AG04449 (cell line): ENCODE measurements at regions not wholly inside any gene's neighbourhood (a gene's known extent, or its start where the extent isn't known, plus 50 kb on each side); places are given as distances from the start of the nearest gene placed in this dataset.

Experiments used
- CTCF ChIA-PET: fragments of 350-600 bp; formaldehyde crosslinking; extraction: SDS; loops from one replicate; lab custom pipeline; 2021; ENCODE audit warnings: antibody characterized with exemption; lab: Yijun Ruan, JAX
- POLR2A ChIA-PET: fragments of 400-600, 350-600 bp; formaldehyde crosslinking; extraction: SDS; loops from one replicate; lab custom pipeline; 2020; ENCODE audit warnings: antibody characterized with exemption, inconsistent platforms; lab: Yijun Ruan, JAX
- DNase-seq: peaks from one replicate; pipeline ENCODE4 v3.0.0-alpha.2; 2010; ENCODE audit warnings: low read depth, low spot score
- H3K4me3 ChIP-seq: 2 replicates; pipeline ENCODE4 v1.5.1; 2011; ENCODE audit warnings: low read depth, mild to moderate bottlenecking, control low read depth, low read length
- TF ChIP-seq, protein P1 (sequence below): IDR thresholded peaks from one replicate; pipeline ENCODE4 v1.5.1; 2011; ENCODE audit warnings: mild to moderate bottlenecking, moderate library complexity, low read length, control low read depth, inconsistent platforms; ENCODE audit not compliant: insufficient read depth; ENCODE audit errors: missing control alignments

DNA sequence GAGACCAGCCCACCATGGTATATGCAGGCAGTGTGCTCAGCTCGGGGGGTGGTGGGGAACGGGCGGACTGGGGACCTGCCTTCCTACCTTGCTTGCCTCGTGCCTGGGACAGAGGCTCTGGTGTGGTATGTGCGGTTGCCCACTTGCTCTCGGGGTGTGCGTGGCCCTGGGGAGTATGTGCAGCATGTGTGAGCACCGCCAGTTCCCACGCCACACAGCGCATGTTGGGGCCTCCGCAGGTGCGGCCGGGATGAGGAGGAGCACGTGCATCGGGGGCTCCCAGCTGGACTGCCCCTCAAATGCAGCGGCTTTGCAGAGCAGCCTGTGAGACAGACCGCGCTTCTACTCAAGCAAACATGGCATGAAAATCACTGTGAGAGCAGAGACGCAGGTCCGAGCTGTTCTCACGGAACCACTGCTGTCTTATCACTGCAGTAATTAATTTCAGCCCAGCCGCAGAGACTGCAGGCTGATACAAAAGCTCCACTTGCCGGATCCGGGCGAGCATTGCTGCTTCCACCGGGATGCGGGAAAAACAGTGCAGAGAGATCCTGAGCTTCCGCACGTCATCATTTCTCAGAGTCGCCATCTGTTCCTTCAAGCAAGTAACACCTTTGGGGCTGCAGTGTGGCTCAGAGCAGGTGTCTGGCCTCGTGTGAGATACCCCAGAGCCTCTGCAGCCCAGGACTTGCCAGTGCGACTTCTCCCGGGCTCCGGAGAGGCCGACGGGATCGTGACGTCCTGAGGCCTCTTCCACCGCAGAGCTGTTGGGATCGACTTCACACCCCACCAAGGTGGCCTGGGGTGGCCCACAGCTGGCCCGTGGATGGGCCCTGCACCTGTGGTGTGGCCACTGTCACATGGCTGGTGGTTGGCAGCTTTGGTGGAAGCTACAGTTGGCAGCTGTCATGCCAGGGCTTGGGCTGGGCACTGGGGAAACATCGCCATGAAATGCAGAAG, 92.6 kb upstream of the ACTRT2 start:
- TF ChIP-seq, protein P1, sequence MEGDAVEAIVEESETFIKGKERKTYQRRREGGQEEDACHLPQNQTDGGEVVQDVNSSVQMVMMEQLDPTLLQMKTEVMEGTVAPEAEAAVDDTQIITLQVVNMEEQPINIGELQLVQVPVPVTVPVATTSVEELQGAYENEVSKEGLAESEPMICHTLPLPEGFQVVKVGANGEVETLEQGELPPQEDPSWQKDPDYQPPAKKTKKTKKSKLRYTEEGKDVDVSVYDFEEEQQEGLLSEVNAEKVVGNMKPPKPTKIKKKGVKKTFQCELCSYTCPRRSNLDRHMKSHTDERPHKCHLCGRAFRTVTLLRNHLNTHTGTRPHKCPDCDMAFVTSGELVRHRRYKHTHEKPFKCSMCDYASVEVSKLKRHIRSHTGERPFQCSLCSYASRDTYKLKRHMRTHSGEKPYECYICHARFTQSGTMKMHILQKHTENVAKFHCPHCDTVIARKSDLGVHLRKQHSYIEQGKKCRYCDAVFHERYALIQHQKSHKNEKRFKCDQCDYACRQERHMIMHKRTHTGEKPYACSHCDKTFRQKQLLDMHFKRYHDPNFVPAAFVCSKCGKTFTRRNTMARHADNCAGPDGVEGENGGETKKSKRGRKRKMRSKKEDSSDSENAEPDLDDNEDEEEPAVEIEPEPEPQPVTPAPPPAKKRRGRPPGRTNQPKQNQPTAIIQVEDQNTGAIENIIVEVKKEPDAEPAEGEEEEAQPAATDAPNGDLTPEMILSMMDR: no peak
- POLR2A ChIA-PET: no interaction called here

DNA sequence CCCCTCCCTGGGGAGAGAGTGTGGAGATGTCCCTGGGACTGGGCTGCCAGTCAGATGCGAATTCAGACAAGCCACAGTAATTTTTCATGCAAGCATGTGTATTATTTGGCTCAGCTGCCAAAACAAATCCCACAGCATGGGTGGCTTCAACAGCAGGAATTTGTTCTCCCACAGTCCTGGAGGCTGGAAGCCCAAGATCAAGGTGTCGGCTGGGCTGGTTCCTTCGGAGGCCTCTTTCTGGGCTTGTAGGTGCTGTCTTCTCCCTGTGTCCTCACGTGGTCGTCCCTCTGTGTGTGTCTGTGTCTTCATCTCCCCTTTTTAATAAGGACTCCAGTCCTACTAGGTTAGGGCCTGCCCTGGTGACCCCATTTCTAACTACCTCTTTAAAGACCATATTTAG, 91.9 kb upstream of the ACTRT2 start:
- TF ChIP-seq, protein P1: no peak
- DNase-seq: no peak
- CTCF ChIA-PET: no interaction called here
- POLR2A ChIA-PET: no interaction called here
- no peak overlapping the region for H3K4me3 ChIP-seq

More for the DNA sequence above, 92.6 kb upstream of the ACTRT2 start:
- H3K4me3 ChIP-seq: no peak overlapping the region
- DNase-seq: no peak
- CTCF ChIA-PET: no interaction called here

DNA sequence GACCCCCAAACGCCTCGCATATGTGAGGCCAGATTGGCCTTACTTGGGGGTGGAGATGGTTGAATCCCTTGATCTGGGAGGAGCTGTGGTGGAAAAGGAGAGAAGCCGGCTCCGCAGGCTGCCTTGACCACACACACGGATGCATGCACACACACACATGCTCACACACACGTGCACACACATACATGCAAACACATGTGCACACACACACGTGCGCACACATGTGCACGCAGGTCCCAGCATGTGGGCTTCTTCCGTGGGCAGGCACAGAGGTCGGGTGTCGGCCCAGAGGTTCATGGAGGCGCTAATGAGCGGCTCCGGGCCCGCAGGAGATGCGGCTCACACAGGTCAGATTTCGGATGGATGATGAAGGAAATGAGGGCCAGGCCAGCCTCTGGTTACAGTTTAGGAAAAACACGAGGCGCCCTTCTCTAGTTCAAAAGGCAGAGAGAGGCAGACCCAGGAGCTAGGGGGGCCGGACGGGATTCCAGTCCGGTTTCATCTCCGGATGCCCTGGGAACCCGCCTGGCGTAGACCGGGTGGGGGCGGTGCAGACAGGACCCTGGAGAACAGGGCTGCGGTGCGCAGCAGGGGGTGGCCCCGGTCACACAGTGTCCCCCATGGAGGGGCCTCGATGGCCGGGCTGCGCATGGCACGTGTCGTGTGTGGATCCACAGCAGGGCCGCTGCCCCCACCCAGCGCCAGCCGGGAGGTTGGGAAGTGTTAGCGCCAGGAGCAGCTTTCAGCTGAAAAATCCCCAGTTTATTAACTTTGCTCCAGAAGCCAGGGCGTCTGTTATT, 91.1 kb upstream of the ACTRT2 start:
- POLR2A ChIA-PET: no interaction called here

DNA sequence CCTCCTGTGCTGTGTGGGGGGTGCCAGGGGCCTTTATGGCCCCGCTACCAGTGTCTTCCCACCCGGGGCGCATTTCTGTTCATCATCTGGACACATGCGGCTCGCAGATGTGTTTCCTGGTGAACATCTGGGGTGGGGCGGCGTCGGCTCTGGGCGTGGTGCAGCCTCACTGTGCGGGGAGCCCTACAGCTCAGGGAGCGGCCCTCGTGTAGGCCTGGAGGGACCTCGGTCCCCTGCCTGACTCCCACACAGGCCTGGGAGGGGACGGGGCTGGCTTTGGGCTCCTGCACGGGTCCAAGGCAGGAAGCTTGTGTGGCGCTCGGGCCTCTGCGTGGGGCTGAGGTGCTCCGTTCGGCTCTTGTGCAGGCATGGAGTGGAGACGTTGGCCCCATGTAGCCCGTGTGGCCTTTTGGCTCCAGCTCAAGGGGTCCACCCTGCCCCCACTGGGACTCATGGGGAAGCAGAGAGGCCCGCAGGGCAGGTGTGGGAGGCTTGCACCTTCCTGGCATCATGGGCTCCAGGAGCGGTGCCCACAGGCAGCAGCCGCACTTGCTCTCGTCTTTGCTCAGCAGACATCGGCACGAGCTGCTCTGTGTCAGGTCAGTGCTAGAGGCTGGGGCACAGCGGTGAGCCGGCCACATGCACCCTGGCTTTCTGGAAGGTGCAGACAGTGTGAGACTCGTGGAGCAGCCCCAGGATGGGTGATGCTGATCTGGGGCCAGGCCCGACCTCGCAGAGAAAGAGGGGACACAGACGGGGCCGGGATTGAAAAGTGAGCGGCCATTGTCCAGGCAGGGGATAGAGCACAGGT, 90.1 kb upstream of the ACTRT2 start:
- no peak overlapping the region for H3K4me3 ChIP-seq
- DNase-seq: no peak
- POLR2A ChIA-PET: no interaction called here
- TF ChIP-seq, protein P1: no peak
- CTCF ChIA-PET: no interaction called here

More for the DNA sequence above, 91.1 kb upstream of the ACTRT2 start:
- H3K4me3 ChIP-seq: no peak overlapping the region
- DNase-seq: no peak
- CTCF ChIA-PET: no interaction called here
- TF ChIP-seq, protein P1: no peak

DNA sequence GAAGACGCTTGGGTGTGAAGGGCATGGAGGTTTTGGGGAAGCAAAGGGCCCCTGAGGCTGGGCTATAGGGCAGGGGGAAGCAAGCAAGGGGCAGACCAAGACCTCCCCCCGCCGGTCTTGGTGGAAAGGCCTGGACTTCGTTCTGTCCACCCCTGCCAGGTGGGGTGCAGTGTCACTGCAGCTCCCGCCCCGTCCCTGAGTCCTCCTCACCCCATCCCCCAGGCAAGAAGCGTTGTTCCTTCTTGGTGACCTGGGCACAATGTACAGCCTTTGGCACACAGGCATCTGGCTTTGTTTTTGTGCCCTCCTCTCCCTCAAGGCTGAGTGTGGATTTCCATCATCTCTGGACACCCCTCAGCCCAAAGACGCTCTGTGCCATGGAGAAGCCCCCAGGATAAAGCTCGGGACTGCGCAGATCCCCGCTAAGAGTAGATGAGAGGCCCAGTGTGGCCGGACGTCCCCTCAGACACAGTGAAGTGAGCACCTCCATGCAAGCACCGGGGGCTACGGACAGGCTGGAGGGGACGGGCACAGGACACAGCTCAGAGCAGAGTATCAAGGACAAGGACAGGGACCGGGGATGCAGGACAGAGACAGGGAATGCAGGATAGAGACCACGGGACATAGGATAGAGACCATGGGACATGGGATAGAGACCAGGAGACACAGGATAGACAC, 89.4 kb upstream of the ACTRT2 start:
- no peak overlapping the region for H3K4me3 ChIP-seq
- DNase-seq: no peak
- TF ChIP-seq, protein P1: no peak
- POLR2A ChIA-PET: no interaction called here
- CTCF ChIA-PET: no interaction called here
